Omental fat pad (tissue), 3 donors: ENCODE measurements at regions not wholly inside any gene's neighbourhood (a gene's known extent, or its start where the extent isn't known, plus 50 kb on each side); places are given as distances from the start of the nearest gene placed in this dataset.

ENCODE experiments used
- ATAC-seq: fragments of 150-250 bp; one replicate; pipeline ENCODE4 v1.9.1; 2016; ENCODE audit warnings: mild to moderate bottlenecking, moderate library complexity; ENCODE audit not compliant: low FRiP score
- DNase-seq: peaks from one replicate; pipeline ENCODE4 v3.0.0-alpha.2; 2019; ENCODE audit warnings: low spot score
- TF ChIP-seq, protein P1 (sequence below), 3 donors: fragments of 450-650 bp; IDR thresholded peaks; one replicate each; pipeline ENCODE4 v1.5.1; 2016 to 2017; ENCODE audit warnings: antibody characterized with exemption in 3 of 3, mild to moderate bottlenecking in 3 of 3, moderate library complexity in 2 of 3

DNA sequence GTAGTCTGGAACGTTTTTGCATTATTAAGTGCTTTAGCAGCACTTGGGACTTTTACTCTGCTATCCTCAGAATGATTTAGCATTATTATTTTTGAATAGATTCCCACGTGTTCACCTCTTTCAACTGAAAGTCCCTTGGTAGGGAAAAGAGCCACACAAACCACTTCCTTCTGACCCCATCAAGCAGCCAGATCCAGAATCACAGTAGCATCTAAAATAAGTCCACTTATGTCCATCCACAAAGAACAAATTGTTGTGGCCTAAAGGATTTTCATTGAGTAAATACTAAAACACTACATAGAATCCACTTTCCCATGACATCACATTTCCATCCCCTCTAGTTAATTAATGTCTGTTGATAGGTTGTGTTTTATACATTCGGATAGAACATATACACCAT, 381.7 kb downstream of the AASDHPPT start:
- DNase-seq (no peak), ATAC-seq (no peak)
- TF ChIP-seq, protein P1, sequence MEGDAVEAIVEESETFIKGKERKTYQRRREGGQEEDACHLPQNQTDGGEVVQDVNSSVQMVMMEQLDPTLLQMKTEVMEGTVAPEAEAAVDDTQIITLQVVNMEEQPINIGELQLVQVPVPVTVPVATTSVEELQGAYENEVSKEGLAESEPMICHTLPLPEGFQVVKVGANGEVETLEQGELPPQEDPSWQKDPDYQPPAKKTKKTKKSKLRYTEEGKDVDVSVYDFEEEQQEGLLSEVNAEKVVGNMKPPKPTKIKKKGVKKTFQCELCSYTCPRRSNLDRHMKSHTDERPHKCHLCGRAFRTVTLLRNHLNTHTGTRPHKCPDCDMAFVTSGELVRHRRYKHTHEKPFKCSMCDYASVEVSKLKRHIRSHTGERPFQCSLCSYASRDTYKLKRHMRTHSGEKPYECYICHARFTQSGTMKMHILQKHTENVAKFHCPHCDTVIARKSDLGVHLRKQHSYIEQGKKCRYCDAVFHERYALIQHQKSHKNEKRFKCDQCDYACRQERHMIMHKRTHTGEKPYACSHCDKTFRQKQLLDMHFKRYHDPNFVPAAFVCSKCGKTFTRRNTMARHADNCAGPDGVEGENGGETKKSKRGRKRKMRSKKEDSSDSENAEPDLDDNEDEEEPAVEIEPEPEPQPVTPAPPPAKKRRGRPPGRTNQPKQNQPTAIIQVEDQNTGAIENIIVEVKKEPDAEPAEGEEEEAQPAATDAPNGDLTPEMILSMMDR (IDR thresholded peaks at IDR 0.05), result no peak

DNA sequence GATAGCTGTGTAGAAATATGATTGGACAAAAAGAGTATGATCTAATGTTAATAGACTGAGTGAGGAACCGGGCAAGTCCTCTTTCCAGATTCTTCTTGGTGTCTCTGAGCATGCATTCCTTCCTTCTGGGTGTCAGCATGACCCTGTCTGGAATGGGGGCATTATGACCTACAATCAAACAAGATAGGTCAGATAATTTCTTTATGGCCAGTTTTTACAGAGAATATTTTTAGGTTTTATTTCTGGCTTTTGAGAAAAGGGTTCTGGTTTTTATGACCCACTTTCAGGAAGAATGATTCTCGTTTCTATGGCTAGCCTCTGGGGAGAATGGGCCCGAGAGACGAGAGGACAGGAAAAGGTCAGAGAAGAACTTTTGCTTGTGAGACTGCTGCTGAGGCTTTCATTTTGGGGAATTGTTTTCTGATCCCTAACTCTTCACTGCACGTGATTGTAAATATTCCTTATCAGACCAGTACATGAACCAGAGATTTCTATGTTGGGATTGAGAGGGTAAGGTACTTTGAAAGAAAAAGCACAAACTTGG, 383.8 kb downstream of the AASDHPPT start:
- no peak for ATAC-seq
- TF ChIP-seq, protein P1 (IDR thresholded peaks at IDR 0.05), result no peak
- no peak for DNase-seq

DNA sequence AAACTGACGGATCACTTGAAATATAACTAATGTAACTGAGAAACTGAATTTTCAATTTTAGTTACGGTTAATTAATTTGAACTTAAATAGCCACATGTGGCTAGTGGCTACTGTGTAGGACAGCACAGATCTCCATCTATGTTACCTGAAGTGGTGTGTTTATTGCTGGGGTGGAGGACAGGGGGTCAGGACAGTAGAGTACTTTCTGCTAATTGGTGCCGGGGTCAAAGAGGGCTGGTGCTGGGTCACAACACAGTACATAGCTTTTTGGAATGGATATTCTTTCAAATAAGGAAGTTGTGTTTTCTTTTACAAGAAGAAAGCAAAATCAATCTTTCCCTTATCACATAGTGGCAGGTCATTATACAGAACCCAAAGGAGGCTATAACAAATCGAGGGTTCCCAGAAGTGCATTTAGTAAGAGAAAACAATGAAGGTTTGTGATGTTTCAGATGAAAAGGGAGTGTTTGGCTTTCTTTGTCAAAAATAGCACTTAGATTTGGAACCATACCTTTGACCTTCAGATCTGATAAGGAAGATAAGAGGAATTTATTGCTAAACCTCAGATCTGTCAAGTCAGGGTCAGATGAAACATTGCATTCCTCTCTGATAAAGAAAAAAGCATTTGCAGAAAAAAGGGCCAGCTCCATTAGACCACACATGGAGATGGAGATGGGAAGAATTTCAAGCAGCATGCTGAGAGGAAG, 384.5 kb downstream of the AASDHPPT start:
- TF ChIP-seq, protein P1 (IDR thresholded peaks at IDR 0.05), result no peak
- ATAC-seq (no peak), DNase-seq (no peak)

DNA sequence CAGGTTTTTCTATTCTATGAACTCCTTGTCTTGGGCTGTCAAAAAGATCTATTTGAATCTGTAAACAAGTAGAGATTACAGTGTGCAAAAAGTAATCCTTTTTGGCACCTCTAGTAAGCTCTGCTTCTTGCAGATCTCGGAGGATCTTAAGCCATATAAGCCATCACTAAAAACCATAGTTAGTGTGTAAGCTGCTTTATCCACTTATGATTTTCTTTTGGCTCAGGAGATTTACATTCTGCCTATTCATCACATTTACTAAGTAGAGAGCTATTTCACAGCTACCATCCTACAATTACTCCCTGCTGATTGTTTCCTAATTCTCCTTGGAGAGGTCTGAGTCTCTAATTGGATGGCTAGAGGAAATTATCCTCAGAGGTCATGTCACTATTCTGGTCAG, 385.7 kb downstream of the AASDHPPT start:
- TF ChIP-seq, protein P1 (IDR thresholded peaks at IDR 0.05), result no peak
- peak; percentile 55 for ATAC-seq
- no peak for DNase-seq

DNA sequence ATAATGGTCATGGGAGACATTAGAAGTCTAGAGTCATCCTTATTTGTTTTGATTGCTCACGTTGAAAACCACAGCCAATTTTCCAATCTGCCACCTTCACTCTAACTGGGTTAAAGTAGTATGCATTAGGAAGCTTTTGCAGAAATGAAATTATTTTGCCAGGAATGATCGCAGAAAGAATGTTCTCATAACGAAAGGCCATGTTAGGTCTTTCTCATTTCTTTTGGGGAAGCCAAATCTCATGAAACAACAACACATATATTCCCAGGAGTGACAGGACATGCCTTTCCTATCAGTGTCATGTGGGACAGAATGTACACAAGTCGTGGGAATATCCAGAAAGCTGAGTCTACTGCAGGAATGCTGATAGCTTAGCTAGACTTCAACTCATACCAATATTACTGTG, 386.3 kb downstream of the AASDHPPT start:
- no peak for ATAC-seq
- DNase-seq, result no peak
- TF ChIP-seq, protein P1 (IDR thresholded peaks at IDR 0.05), result no peak

DNA sequence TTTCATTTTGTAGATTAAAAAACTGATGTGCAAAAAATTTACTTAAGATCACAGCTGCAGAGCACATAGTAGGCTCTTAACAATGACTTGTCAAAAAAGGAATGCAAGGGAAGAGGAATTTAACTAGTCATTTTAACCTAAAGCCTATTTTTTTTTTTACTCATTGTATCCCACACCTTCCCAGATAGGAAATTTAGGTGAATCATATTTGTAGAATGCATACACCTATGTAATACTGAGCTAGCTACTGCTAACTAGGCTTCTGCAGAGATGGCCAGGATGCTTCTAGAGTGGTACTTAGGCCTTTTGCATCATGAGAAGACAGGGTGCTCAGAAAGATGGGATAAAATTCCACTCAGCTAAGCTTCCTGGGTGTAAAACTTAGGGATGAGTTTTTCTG, 387.3 kb downstream of the AASDHPPT start:
- ATAC-seq, result no peak
- DNase-seq, result no peak
- TF ChIP-seq, protein P1 (IDR thresholded peaks at IDR 0.05), result no peak

DNA sequence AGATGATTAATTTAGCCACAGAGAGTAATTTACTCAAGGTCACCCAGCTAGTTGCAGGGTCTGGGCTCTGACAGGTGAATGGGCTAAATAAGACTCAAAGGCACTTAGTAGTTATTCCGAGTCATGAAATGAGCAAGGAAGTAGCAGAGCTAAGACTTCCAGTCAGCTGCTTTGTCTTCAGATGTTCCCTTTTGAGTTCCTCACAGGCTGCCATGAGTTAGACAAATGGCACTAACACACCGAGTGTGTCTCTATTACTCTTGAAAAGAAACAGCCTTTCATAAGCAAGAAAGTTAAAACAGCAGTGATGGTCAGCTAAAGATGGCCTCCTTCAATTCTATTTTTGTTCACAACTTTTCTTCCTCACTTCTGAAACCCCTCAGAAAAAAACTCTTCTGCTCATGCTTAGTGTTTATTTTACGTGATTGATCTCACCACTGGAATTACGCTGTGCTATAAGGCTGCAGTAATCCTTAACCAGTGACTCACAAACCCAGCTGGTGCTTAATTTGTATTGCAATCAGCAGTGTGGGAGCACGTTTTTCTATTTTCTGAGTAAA, 389.1 kb downstream of the AASDHPPT start:
- TF ChIP-seq, protein P1 (IDR thresholded peaks at IDR 0.05), result no peak
- DNase-seq (no peak), ATAC-seq (no peak)
